SU-DHL-6 (cell line): ENCODE measurements at regions not wholly inside any gene's neighbourhood (a gene's known extent, or its start where the extent isn't known, plus 50 kb on each side); places are given as distances from the start of the nearest gene placed in this dataset.

Source experiments
- H2AFZ ChIP-seq: fragments of 200-600 bp; sonication (generic); 2 replicates; pipeline ENCODE4 v1.6.1; 2014; ENCODE audit warnings: low read depth, mild to moderate bottlenecking, moderate library complexity, mixed read lengths, antibody characterized with exemption, low read length; ENCODE audit not compliant: severe bottlenecking
- H3F3A ChIP-seq: fragments of 200-600 bp; shearing (Covaris generic); 2 replicates; pipeline ENCODE4 v1.6.0; 2016; ENCODE audit warnings: antibody characterized with exemption, mild to moderate bottlenecking; ENCODE audit not compliant: insufficient read depth
- H3K27ac ChIP-seq: fragments of 200-600 bp; sonication (generic); 2 replicates; pipeline ENCODE4 v1.5.1; 2016; ENCODE audit warnings: low read depth, mild to moderate bottlenecking, low read length, moderate library complexity, mixed read lengths
- H3K27me3 ChIP-seq: fragments of 200-600 bp; sonication (generic), shearing (Covaris generic); 2 replicates; pipeline ENCODE4 v1.6.0; 2014; ENCODE audit warnings: mild to moderate bottlenecking, low read length
- H3K36me3 ChIP-seq: fragments of 200-600 bp; sonication (generic); 2 replicates; pipeline ENCODE4 v1.6.1; 2014; ENCODE audit warnings: mild to moderate bottlenecking, low read length, mixed read lengths
- H3K4me2 ChIP-seq: fragments of 300-600, 200-600 bp; shearing (Covaris generic), sonication (generic); 2 replicates; pipeline ENCODE4 v1.6.0; 2014; ENCODE audit warnings: low read length, low read depth, mild to moderate bottlenecking; ENCODE audit not compliant: poor library complexity, severe bottlenecking
- H3K4me3 ChIP-seq: fragments of 200-600 bp; sonication (generic); 2 replicates; pipeline ENCODE4 v1.5.1; 2014; ENCODE audit warnings: antibody characterized with exemption, low read length, mild to moderate bottlenecking, mixed read lengths; ENCODE audit not compliant: insufficient read depth, poor library complexity, severe bottlenecking
- H3K79me2 ChIP-seq: fragments of 200-600 bp; sonication (generic); 2 replicates; pipeline ENCODE4 v1.6.1; 2014; ENCODE audit warnings: mild to moderate bottlenecking, low read length, moderate library complexity; ENCODE audit not compliant: insufficient read depth
- H3K9ac ChIP-seq: fragments of 200-600 bp; sonication (generic); 2 replicates; pipeline ENCODE4 v1.7.0; 2014; ENCODE audit warnings: mild to moderate bottlenecking, low read length
- H3K9me2 ChIP-seq: fragments of 200-600 bp; sonication (generic); replicated peaks from 2 replicates; pipeline ENCODE4 v1.6.1; 2014; ENCODE audit warnings: low read length; ENCODE audit not compliant: insufficient read depth
- H3K9me3 ChIP-seq: fragments of 200-600 bp; sonication (generic); 2 replicates; pipeline ENCODE4 v1.6.1; 2014; ENCODE audit warnings: low read length, mixed read lengths; ENCODE audit not compliant: insufficient read depth
- H4K20me1 ChIP-seq: fragments of 200-600 bp; sonication (generic); 2 replicates; pipeline ENCODE4 v1.6.1; 2014; ENCODE audit warnings: low read depth, mild to moderate bottlenecking, antibody characterized with exemption, low read length, moderate library complexity, mixed read lengths
- CTCF ChIP-seq: fragments of 200-600 bp; sonication (generic); IDR thresholded peaks from one replicate; pipeline ENCODE4 v1.5.1; 2017; ENCODE audit warnings: antibody characterized with exemption, mild to moderate bottlenecking, low read length, moderate library complexity; ENCODE audit not compliant: insufficient read depth, poor library complexity, severe bottlenecking
- EZH2phosphoT487 ChIP-seq: fragments of 200-600 bp; sonication (generic), shearing (Covaris generic); conservative IDR thresholded peaks from 2 replicates; pipeline ENCODE4 v1.6.1; 2018; ENCODE audit warnings: mild to moderate bottlenecking, antibody characterized with exemption, low read length, moderate library complexity, mixed read lengths

- Histone ChIP-seq H3K9ac (no peak overlapping the region), H3F3A (no peaks in the 10 kb centered on the region), H4K20me1 (no peaks in the 10 kb centered on the region), H3K36me3 (no peaks in the 10 kb centered on the region), H3K4me3 (no peak overlapping the region), H3K4me2 (no peak overlapping the region), H3K79me2 (no peaks in the 10 kb centered on the region), H3K9me3 (no peaks in the 10 kb centered on the region), H3K27me3 (no peaks in the 10 kb centered on the region), H3K9me2 (no peaks in the 10 kb centered on the region), H3K27ac (no peak overlapping the region), H2AFZ (no peak overlapping the region)
- no peak for TF ChIP-seq EZH2phosphoT487
- TF ChIP-seq CTCF: no peak
Measured at GRCh38 chr2:120864981-120865380, 129.3 kb downstream of the GLI2 start.

GRCh38 chr2:120865656-120866055, 130.0 kb downstream of the GLI2 start:
- Histone ChIP-seq H3K27me3 (no peaks in the 10 kb centered on the region), H3K9me3 (no peaks in the 10 kb centered on the region), H3K36me3 (no peaks in the 10 kb centered on the region), H3F3A (no peaks in the 10 kb centered on the region), H2AFZ (no peak overlapping the region), H3K9me2 (no peaks in the 10 kb centered on the region), H3K4me2 (no peak overlapping the region), H3K79me2 (no peaks in the 10 kb centered on the region), H3K4me3 (no peak overlapping the region), H4K20me1 (no peaks in the 10 kb centered on the region), H3K27ac (no peak overlapping the region), H3K9ac (no peak overlapping the region)
- no peak for TF ChIP-seq CTCF
- no peak for TF ChIP-seq EZH2phosphoT487

GRCh38 chr2:120866071-120866470, 130.4 kb downstream of the GLI2 start:
- Histone ChIP-seq H3K9ac (no peak overlapping the region), H3K4me2 (no peak overlapping the region), H4K20me1 (no peaks in the 10 kb centered on the region), H3K27ac (no peak overlapping the region), H3K9me3 (no peaks in the 10 kb centered on the region), H3K79me2 (no peaks in the 10 kb centered on the region), H3K4me3 (no peak overlapping the region), H3F3A (no peaks in the 10 kb centered on the region), H3K27me3 (no peaks in the 10 kb centered on the region), H3K36me3 (no peaks in the 10 kb centered on the region), H3K9me2 (no peaks in the 10 kb centered on the region), H2AFZ (no peak overlapping the region)
- TF ChIP-seq EZH2phosphoT487: no peak
- TF ChIP-seq CTCF: no peak
